IMR-90 (cell line): ENCODE measurements at regions not wholly inside any gene's neighbourhood (a gene's known extent, or its start where the extent isn't known, plus 50 kb on each side); places are given as distances from the start of the nearest gene placed in this dataset.
A peak's percentile ranks its signal among the peaks of the same experiment; 100 is the strongest.

Source experiments
- ATAC-seq: fragments of 200-7000 bp; cut with Tn5 transposase; 2 replicates; pipeline ENCODE4 v1.9.1; 2020; ENCODE audit warnings: low read depth, mild to moderate bottlenecking, moderate library complexity
- BruUV-seq: library from RNA; stranded (reverse); fragments of 400-500 nt; replicated peaks from 2 replicates; lab custom pipeline; 2021; lab: Mats Ljungman, UMichigan
- CTCF ChIA-PET: fragments of 300-600 bp; formaldehyde crosslinking; extraction: SDS; loops from one replicate; lab custom pipeline; 2021; ENCODE audit warnings: antibody characterized with exemption; lab: Yijun Ruan, JAX
- POLR2A ChIA-PET: fragments of 300-600 bp; sonication (Branson Sonifier 250); formaldehyde crosslinking; loops from one replicate; lab custom pipeline; 2022; ENCODE audit warnings: antibody characterized with exemption; ENCODE audit not compliant: unreplicated experiment; lab: Charles Lee
- DNase-seq: peaks from one replicate; pipeline ENCODE4 v3.0.0; 2013
- H2AFZ ChIP-seq: replicated peaks from 2 replicates; pipeline ENCODE3; 2013; ENCODE audit warnings: low read length, mild to moderate bottlenecking; ENCODE audit not compliant: poor library complexity
- H2AK5ac ChIP-seq: 2 replicates; pipeline ENCODE4 v1.6.1; 2013; ENCODE audit warnings: low read depth, low read length, inconsistent platforms
- H2AK9ac ChIP-seq: replicated peaks from 2 replicates; pipeline ENCODE3; 2013; ENCODE audit warnings: mild to moderate bottlenecking, low read depth, low read length, moderate library complexity; ENCODE audit not compliant: poor library complexity
- H2BK120ac ChIP-seq: 2 replicates; pipeline ENCODE4 v1.6.1; 2013; ENCODE audit warnings: low read depth, low read length, inconsistent platforms
- H2BK15ac ChIP-seq: 3 replicates; pipeline ENCODE4 v1.6.1; 2013; ENCODE audit warnings: low read depth, low read length, inconsistent platforms
- H2BK20ac ChIP-seq: 2 replicates; pipeline ENCODE4 v1.6.1; 2013; ENCODE audit warnings: low read depth, mild to moderate bottlenecking, inconsistent platforms, low read length, moderate library complexity
- H2BK5ac ChIP-seq: 2 replicates; pipeline ENCODE4 v1.6.1; 2013; ENCODE audit warnings: mild to moderate bottlenecking, low read depth, low read length, inconsistent platforms; ENCODE audit not compliant: poor library complexity, severe bottlenecking
- H3K14ac ChIP-seq: replicated peaks from 2 replicates; pipeline ENCODE4 v1.6.1; 2013; ENCODE audit warnings: low read depth, low read length, inconsistent platforms
- H3K18ac ChIP-seq: 2 replicates; pipeline ENCODE4 v1.6.1; 2013; ENCODE audit warnings: low read depth, low read length, control low read depth
- H3K23ac ChIP-seq: 2 replicates; pipeline ENCODE4 v1.6.1; 2013; ENCODE audit warnings: low read depth, low read length, inconsistent platforms
- H3K27ac ChIP-seq: 2 replicates; pipeline ENCODE4 v1.5.1; 2013; ENCODE audit warnings: mild to moderate bottlenecking, control low read depth, low read length; ENCODE audit not compliant: insufficient read depth
- H3K27me3 ChIP-seq: 2 replicates; pipeline ENCODE4 v1.6.1; 2013; ENCODE audit warnings: low read length; ENCODE audit not compliant: control insufficient read depth, insufficient read depth
- H3K36me3 ChIP-seq: 2 replicates; pipeline ENCODE4 v1.6.1; 2013; ENCODE audit warnings: low read length, mixed read lengths; ENCODE audit not compliant: control insufficient read depth, insufficient read depth
- H3K4ac ChIP-seq: 2 replicates; pipeline ENCODE4 v1.6.1; 2013; ENCODE audit warnings: low read depth, low read length, inconsistent platforms
- H3K4me1 ChIP-seq: 2 replicates; pipeline ENCODE4 v1.6.1; 2013; ENCODE audit warnings: low read length, mixed read lengths; ENCODE audit not compliant: control insufficient read depth, insufficient read depth
- H3K4me2 ChIP-seq: 2 replicates; pipeline ENCODE4 v1.6.1; 2013; ENCODE audit warnings: low read depth, mild to moderate bottlenecking, control low read depth, low read length, moderate library complexity
- H3K4me3 ChIP-seq: 2 replicates; pipeline ENCODE4 v1.5.1; 2013; ENCODE audit warnings: low read depth, mild to moderate bottlenecking, control low read depth, low read length, moderate library complexity; ENCODE audit not compliant: insufficient read depth
- H3K56ac ChIP-seq: 2 replicates; pipeline ENCODE4 v1.6.1; 2013; ENCODE audit warnings: low read length, inconsistent platforms; ENCODE audit not compliant: insufficient read depth; ENCODE audit errors: extremely low read depth
- H3K79me1 ChIP-seq, 2 experiments: 2 replicates each; pipeline ENCODE4 v1.6.1; 2013; ENCODE audit warnings: low read length in 2 of 2, inconsistent platforms in 1 of 2, low read depth in 1 of 2
- H3K9ac ChIP-seq: 2 replicates; pipeline ENCODE4 v1.6.1; 2013; ENCODE audit warnings: low read depth, low read length, control low read depth
- H3K9me1 ChIP-seq: 2 replicates; pipeline ENCODE4 v1.6.1; 2013; ENCODE audit warnings: low read length, inconsistent platforms; ENCODE audit not compliant: insufficient read depth
- H3K9me3 ChIP-seq: 2 replicates; pipeline ENCODE4 v1.6.1; 2013; ENCODE audit warnings: low read length; ENCODE audit not compliant: control insufficient read depth, insufficient read depth
- H4K20me1 ChIP-seq: 2 replicates; pipeline ENCODE4 v1.6.1; 2013; ENCODE audit warnings: low read length, inconsistent platforms; ENCODE audit not compliant: insufficient read depth
- H4K5ac ChIP-seq: 2 replicates; pipeline ENCODE4 v1.6.1; 2013; ENCODE audit warnings: mild to moderate bottlenecking, low read depth, low read length, control low read depth
- H4K8ac ChIP-seq, 2 experiments: 2 replicates each; pipeline ENCODE4 v1.6.1; 2013; ENCODE audit warnings: low read depth in 2 of 2, low read length in 2 of 2, control low read depth in 1 of 2, inconsistent platforms in 1 of 2
- H4K91ac ChIP-seq: 2 replicates; pipeline ENCODE4 v1.6.1; 2013; ENCODE audit warnings: low read depth, low read length, inconsistent platforms; ENCODE audit not compliant: insufficient read depth
- BHLHE40 ChIP-seq: fragments of 150-350 bp; IDR thresholded peaks from 2 replicates; pipeline ENCODE4 v1.6.1; 2016; ENCODE audit warnings: mild to moderate bottlenecking, low read depth, low read length
- MAZ ChIP-seq: IDR thresholded peaks from 2 replicates; pipeline ENCODE4 v1.6.1; 2012; ENCODE audit warnings: low read depth, mild to moderate bottlenecking, low read length, improper control_type of control experiment, moderate library complexity, borderline replicate concordance
- MXI1 ChIP-seq: IDR thresholded peaks from 2 replicates; pipeline ENCODE4 v1.6.1; 2012; ENCODE audit warnings: low read depth, mild to moderate bottlenecking, low read length, moderate library complexity, borderline replicate concordance
- RAD21 ChIP-seq: IDR thresholded peaks from 2 replicates; pipeline ENCODE4 v1.6.1; 2012; ENCODE audit warnings: low read length, improper control_type of control experiment
- dilution Hi-C: fragments of 300-500 bp; cut with HindIII; formaldehyde crosslinking; loops from one replicate; pipeline ENCODE4 v1.14.3; 2018; ENCODE audit warnings: low sequenced_read_pairs; ENCODE audit not compliant: unreplicated experiment
- in situ Hi-C: fragments of 300-500 bp; cut with MboI; formaldehyde crosslinking; loops from 3 replicates; pipeline ENCODE4 v1.14.3; 2019; ENCODE audit warnings: low sequenced_read_pairs, inconsistent platforms, mixed read lengths
- intact Hi-C: fragments of 100-400 bp; cut with micrococcal nuclease; formaldehyde crosslinking; loops from 2 replicates; pipeline ENCODE4 v1.10.0; 2022
- TF ChIP-seq, protein P1 (sequence below): fragments of 150-350 bp; IDR thresholded peaks from 2 replicates; pipeline ENCODE4 v1.6.1; 2017; ENCODE audit warnings: mild to moderate bottlenecking, antibody characterized with exemption, low read length, low read depth

DNA sequence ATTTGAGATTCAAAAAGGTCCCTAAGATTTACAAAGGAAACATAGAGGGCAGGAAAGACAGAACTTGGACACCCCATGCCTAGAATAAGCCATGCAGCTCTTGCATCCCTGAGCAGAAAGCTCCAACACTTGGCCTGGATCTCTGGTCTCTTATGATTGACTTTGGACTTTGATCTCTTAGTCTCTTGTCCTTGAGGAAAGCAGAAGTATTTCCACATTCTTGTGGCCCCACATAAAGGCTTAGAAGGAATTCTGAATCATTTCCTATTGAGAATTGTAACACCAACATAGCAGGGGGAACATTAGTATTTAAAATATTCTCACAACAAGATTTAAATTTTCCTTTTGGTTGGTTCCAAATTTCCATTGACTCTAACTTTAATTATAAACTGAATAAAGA lies 283.7 kb upstream of the PRKD1 start:
- Histone ChIP-seq H2AFZ (no peak overlapping the region), H3K9me3 (no peaks in the 10 kb centered on the region), H3K4me2 (no peak overlapping the region; the same call in 1 of the 2 replicates), H2BK20ac (peak overlapping the region; percentile 89), H3K9me1 (peaks cover 8% of the 10 kb centered on the region; the same call in 1 of the 2 replicates), H3K27ac (0 out of 2 replicates have a peak overlapping the region, but pooled peaks have one; percentile 43), H2BK5ac (peak overlapping the region; percentile 43), H3K27me3 (no peaks in the 10 kb centered on the region), H3K56ac (0 out of 2 replicates have a peak overlapping the region, but pooled peaks have one; percentile 19), H2BK15ac (peak overlapping the region; percentile 93; the same call in 2 of the 3 replicates), H3K23ac (peak overlapping the region; percentile 36; the same call in 1 of the 2 replicates), H3K18ac (peak overlapping the region; percentile 96; the same call in 1 of the 2 replicates), H3K36me3 (no peaks in the 10 kb centered on the region), H3K4me1 (peaks cover 13% of the 10 kb centered on the region), H4K20me1 (no peaks in the 10 kb centered on the region), H3K4me3 (no peak overlapping the region), H4K91ac (peak overlapping the region; percentile 82), H3K9ac (no peak overlapping the region), H4K5ac (peak overlapping the region; percentile 87), H2AK5ac (0 out of 2 replicates have a peak overlapping the region, but pooled peaks have one; percentile 71), H3K79me1 (no peaks in the 10 kb centered on the region), H2BK120ac (peak overlapping the region; percentile 67), H3K4ac (peak overlapping the region; percentile 90), H4K8ac (peak overlapping the region; percentile 81), H3K14ac (peak overlapping the region; percentile 77), H2AK9ac (no peak overlapping the region)
- DNase-seq (peak; percentile 34), ATAC-seq (peak; percentile 42; the same call in 1 of the 2 replicates)
- ChIA-PET CTCF (no interaction called here), POLR2A (no interaction called here)
- dilution Hi-C loops (no loop called here), in situ Hi-C loops (loop anchor here (10.0 to 25.0 kb wide), 4 partner anchors 299 to 1457 kb away; no protein-coding TSS in a partner anchor), intact Hi-C loops (loop anchor here (5.0 to 10.0 kb wide), 2 partner anchors 497 to 1194 kb away; no protein-coding TSS in a partner anchor)
- TF ChIP-seq MAZ, result no peak
- TF ChIP-seq, protein P1, sequence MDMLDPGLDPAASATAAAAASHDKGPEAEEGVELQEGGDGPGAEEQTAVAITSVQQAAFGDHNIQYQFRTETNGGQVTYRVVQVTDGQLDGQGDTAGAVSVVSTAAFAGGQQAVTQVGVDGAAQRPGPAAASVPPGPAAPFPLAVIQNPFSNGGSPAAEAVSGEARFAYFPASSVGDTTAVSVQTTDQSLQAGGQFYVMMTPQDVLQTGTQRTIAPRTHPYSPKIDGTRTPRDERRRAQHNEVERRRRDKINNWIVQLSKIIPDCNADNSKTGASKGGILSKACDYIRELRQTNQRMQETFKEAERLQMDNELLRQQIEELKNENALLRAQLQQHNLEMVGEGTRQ, result no peak
- no peak for TF ChIP-seq BHLHE40
- TF ChIP-seq MXI1, result no peak
- no peak for TF ChIP-seq RAD21
- no TSS peak for BruUV-seq
